ENCODE measurements at regions not wholly inside any gene's neighbourhood (a gene's known extent, or its start where the extent isn't known, plus 50 kb on each side); places are given as distances from the start of the nearest gene placed in this dataset.

DNA sequence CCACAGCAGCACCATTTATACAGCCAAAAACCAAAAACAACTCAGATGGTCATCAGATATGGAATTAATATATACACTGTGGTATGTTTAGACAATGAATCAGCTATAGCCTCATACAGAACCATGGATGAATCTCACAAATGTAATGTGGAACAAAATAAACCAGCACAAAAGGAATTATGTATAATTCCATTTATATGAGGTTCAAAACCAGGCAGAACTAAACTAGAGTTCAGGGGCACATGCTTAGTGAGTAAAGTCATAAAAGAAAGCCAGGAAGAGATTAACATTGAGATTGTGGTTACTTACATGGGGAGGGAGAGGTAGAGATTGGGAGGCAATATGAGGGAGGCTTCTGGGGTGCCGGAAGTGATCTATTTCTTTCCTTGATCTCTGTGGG is 231.1 kb downstream of the COPRS start:
- TF ChIP-seq EZH2 (IDR thresholded peaks at IDR 0.05; ENCODE audit: borderline replicate concordance, low read depth, low read length, severe bottlenecking) (no peak), JUN (IDR thresholded peaks at IDR 0.05; ENCODE audit: borderline replicate concordance, insufficient read depth, insufficient read length, low read depth) (no peak), FOS (IDR thresholded peaks at IDR 0.05; ENCODE audit: borderline replicate concordance, insufficient read depth, low read length) (peak; percentile 41)
- TF ChIP-seq, protein P1, sequence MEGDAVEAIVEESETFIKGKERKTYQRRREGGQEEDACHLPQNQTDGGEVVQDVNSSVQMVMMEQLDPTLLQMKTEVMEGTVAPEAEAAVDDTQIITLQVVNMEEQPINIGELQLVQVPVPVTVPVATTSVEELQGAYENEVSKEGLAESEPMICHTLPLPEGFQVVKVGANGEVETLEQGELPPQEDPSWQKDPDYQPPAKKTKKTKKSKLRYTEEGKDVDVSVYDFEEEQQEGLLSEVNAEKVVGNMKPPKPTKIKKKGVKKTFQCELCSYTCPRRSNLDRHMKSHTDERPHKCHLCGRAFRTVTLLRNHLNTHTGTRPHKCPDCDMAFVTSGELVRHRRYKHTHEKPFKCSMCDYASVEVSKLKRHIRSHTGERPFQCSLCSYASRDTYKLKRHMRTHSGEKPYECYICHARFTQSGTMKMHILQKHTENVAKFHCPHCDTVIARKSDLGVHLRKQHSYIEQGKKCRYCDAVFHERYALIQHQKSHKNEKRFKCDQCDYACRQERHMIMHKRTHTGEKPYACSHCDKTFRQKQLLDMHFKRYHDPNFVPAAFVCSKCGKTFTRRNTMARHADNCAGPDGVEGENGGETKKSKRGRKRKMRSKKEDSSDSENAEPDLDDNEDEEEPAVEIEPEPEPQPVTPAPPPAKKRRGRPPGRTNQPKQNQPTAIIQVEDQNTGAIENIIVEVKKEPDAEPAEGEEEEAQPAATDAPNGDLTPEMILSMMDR (IDR thresholded peaks at IDR 0.05; ENCODE audit: extremely low read depth in 1 of 2, insufficient read depth in 1 of 2, low read depth in 1 of 2, low read length in 2 of 2), result no peak
